HEK293 (cell line): ENCODE measurements at regions not wholly inside any gene's neighbourhood (a gene's known extent, or its start where the extent isn't known, plus 50 kb on each side); places are given as distances from the start of the nearest gene placed in this dataset.

Source experiments
- CTCF ChIA-PET: fragments of 350-600 bp; formaldehyde crosslinking; extraction: SDS; loops from one replicate; lab custom pipeline; 2021; ENCODE audit warnings: antibody characterized with exemption; lab: Yijun Ruan, JAX
- POLR2A ChIA-PET: fragments of 300-600 bp; formaldehyde crosslinking; extraction: SDS; loops from one replicate; lab custom pipeline; 2020; ENCODE audit warnings: antibody characterized with exemption, inconsistent platforms; lab: Yijun Ruan, JAX
- H3K27ac ChIP-seq: fragments of 200-500 bp; sonication (Bioruptor generic); 2 replicates; pipeline ENCODE4 v1.5.1; 2014; ENCODE audit warnings: low read depth, low read length, control low read depth, inconsistent platforms; ENCODE audit errors: extremely low read depth
- H3K36me3 ChIP-seq, 2 experiments: fragments of 200-500 bp in 1 of 2; sonication (Bioruptor generic) in 1 of 2; 1 replicate in 1 of 2; 2 replicates in 1 of 2; pipeline ENCODE4 v1.5.1; 2014 to 2017; ENCODE audit warnings: inconsistent platforms in 2 of 2, low read length in 2 of 2; ENCODE audit not compliant: control insufficient read depth in 2 of 2, insufficient read depth in 1 of 2
- H3K4me1 ChIP-seq: fragments of 200-500 bp; sonication (Bioruptor generic); 2 replicates; pipeline ENCODE4 v1.5.1; 2014; ENCODE audit warnings: mild to moderate bottlenecking, low read length, inconsistent platforms; ENCODE audit not compliant: control insufficient read depth, insufficient read depth
- H3K4me3 ChIP-seq: 2 replicates; pipeline ENCODE4 v1.5.1; 2011; ENCODE audit warnings: low read depth, mild to moderate bottlenecking, control low read depth, low read length, moderate library complexity
- H3K9me3 ChIP-seq: fragments of 200-500 bp; sonication (Bioruptor generic); 2 replicates; pipeline ENCODE4 v1.5.1; 2014; ENCODE audit warnings: low read depth, low read length, inconsistent platforms; ENCODE audit not compliant: control insufficient read depth, insufficient read depth
- KLF16 ChIP-seq: fragments of 450-650 bp; formaldehyde crosslinking; IDR thresholded peaks from 2 replicates; pipeline ENCODE4 v1.5.1; 2017; ENCODE audit warnings: missing biosample characterization, missing genetic modification characterization
- KLF8 ChIP-seq: fragments of 450-650 bp; formaldehyde crosslinking; IDR thresholded peaks from 2 replicates; pipeline ENCODE4 v1.5.1; 2016; ENCODE audit warnings: missing biosample characterization, missing genetic modification characterization
- PATZ1 ChIP-seq: fragments of 450-650 bp; formaldehyde crosslinking; IDR thresholded peaks from 2 replicates; pipeline ENCODE4 v1.5.1; 2016; ENCODE audit warnings: missing biosample characterization, missing genetic modification characterization
- SCRT2 ChIP-seq: fragments of 450-650 bp; formaldehyde crosslinking; IDR thresholded peaks from 2 replicates; pipeline ENCODE4 v1.5.1; 2016; ENCODE audit warnings: missing biosample characterization, missing genetic modification characterization
- SETDB1 ChIP-seq: IDR thresholded peaks from one replicate; pipeline ENCODE4 v1.6.1; 2017; ENCODE audit warnings: mild to moderate bottlenecking, low read length, moderate library complexity, mixed read lengths; ENCODE audit not compliant: insufficient read length
- SP3 ChIP-seq: fragments of 450-650 bp; formaldehyde crosslinking; IDR thresholded peaks from 2 replicates; pipeline ENCODE4 v1.5.1; 2016; ENCODE audit warnings: missing biosample characterization, missing genetic modification characterization
- TSHZ1 ChIP-seq: fragments of 450-650 bp; formaldehyde crosslinking; IDR thresholded peaks from 2 replicates; pipeline ENCODE4 v1.5.1; 2016; ENCODE audit warnings: missing biosample characterization, missing genetic modification characterization, borderline replicate concordance
- ZNF140 ChIP-seq: fragments of 450-650 bp; formaldehyde crosslinking; IDR thresholded peaks from 2 replicates; pipeline ENCODE4 v1.5.1; 2016; ENCODE audit warnings: missing biosample characterization, missing genetic modification characterization
- ZNF146 ChIP-seq: fragments of 450-650 bp; formaldehyde crosslinking; IDR thresholded peaks from 2 replicates; pipeline ENCODE4 v1.5.1; 2016; ENCODE audit warnings: missing biosample characterization, missing genetic modification characterization
- ZNF433 ChIP-seq: fragments of 450-650 bp; formaldehyde crosslinking; IDR thresholded peaks from 2 replicates; pipeline ENCODE4 v1.5.1; 2016; ENCODE audit warnings: missing biosample characterization, missing genetic modification characterization, low read depth
- ZNF629 ChIP-seq: fragments of 450-650 bp; formaldehyde crosslinking; IDR thresholded peaks from 2 replicates; pipeline ENCODE4 v1.5.1; 2017; ENCODE audit warnings: missing biosample characterization, missing genetic modification characterization
- ZNF707 ChIP-seq: fragments of 450-650 bp; formaldehyde crosslinking; IDR thresholded peaks from 2 replicates; pipeline ENCODE4 v1.5.1; 2016; ENCODE audit warnings: missing biosample characterization, missing genetic modification characterization
- ZNF830 ChIP-seq: fragments of 450-650 bp; IDR thresholded peaks from 2 replicates; pipeline ENCODE4 v1.5.0; 2018; ENCODE audit warnings: missing biosample characterization, missing genetic modification characterization, low read depth, mild to moderate bottlenecking, moderate library complexity
- ZSCAN30 ChIP-seq: fragments of 450-650 bp; IDR thresholded peaks from 2 replicates; pipeline ENCODE4 v1.5.1; 2018; ENCODE audit warnings: missing biosample characterization, mild to moderate bottlenecking, missing genetic modification characterization, moderate library complexity
- ZXDB ChIP-seq: fragments of 450-650 bp; formaldehyde crosslinking; IDR thresholded peaks from 2 replicates; pipeline ENCODE4 v1.5.1; 2016; ENCODE audit warnings: missing biosample characterization, missing genetic modification characterization

- H3K4me3 ChIP-seq: no peak overlapping the region
- no peaks in the 10 kb centered on the region for H3K9me3 ChIP-seq
- no peaks in the 10 kb centered on the region for H3K36me3 ChIP-seq
- no peak for TF ChIP-seq SP3 (tag by site-specific recombination)
- no peak for TF ChIP-seq PATZ1 (tag by site-specific recombination)
- TF ChIP-seq ZNF830 (tag by site-specific recombination): no peak
- no peak for TF ChIP-seq ZNF146 (tag by site-specific recombination)
- no peak for TF ChIP-seq ZXDB (tag by site-specific recombination)
- no peak for TF ChIP-seq TSHZ1
- no peak for TF ChIP-seq KLF16 (tag by site-specific recombination)
- TF ChIP-seq ZNF707: no peak
- no peak for TF ChIP-seq ZSCAN30 (tag by site-specific recombination)
- TF ChIP-seq ZNF140: no peak
- no peak for TF ChIP-seq ZNF433 (tag by site-specific recombination)
- TF ChIP-seq SCRT2 (tag by site-specific recombination): no peak
- no peaks in the 10 kb centered on the region for H3K4me1 ChIP-seq
- CTCF ChIA-PET: interaction anchor here (0.6 to 1.1 kb wide), 3 partner anchors 22 to 176 kb away, joined by 3 to 4 read pairs (median 3); no protein-coding TSS in a partner anchor
- no peak overlapping the region for H3K27ac ChIP-seq
- POLR2A ChIA-PET: interaction anchor here (0.5 kb wide), 1 partner anchor 84 kb away, joined by 5 read pairs; no protein-coding TSS in a partner anchor
These were observed 93.6 kb downstream of the RPLP1 start for GRCh38 chr15:69546182-69546581.

- POLR2A ChIA-PET: no interaction called here
- H3K4me1 ChIP-seq: no peaks in the 10 kb centered on the region
- CTCF ChIA-PET: no interaction called here
These were observed 96.0 kb downstream of the RPLP1 start for GRCh38 chr15:69548395-69549180.

GRCh38 chr15:69551391-69552056, 98.9 kb downstream of the RPLP1 start:
- no peak overlapping the region for H3K27ac ChIP-seq
- H3K9me3 ChIP-seq: no peaks in the 10 kb centered on the region; the same call in 1 of the 2 replicates
- H3K4me3 ChIP-seq: no peak overlapping the region
- CTCF ChIA-PET: interaction anchor here (0.7 kb wide), 1 partner anchor 59 kb away, joined by 3 read pairs; no protein-coding TSS in a partner anchor
- no peaks in the 10 kb centered on the region for H3K4me1 ChIP-seq
- POLR2A ChIA-PET: no interaction called here
- no peak for TF ChIP-seq KLF8 (tag by site-specific recombination)
- peak; percentile 93 for TF ChIP-seq SETDB1
- H3K36me3 ChIP-seq: no peaks in the 10 kb centered on the region

More at GRCh38 chr15:69548395-69549180, 96.0 kb downstream of the RPLP1 start:
- H3K36me3 ChIP-seq: no peaks in the 10 kb centered on the region
- no peaks in the 10 kb centered on the region; the same call in 1 of the 2 replicates for H3K9me3 ChIP-seq
- no peak overlapping the region for H3K4me3 ChIP-seq
- TF ChIP-seq ZNF629: no peak
- H3K27ac ChIP-seq: no peak overlapping the region
